SK-N-SH (cell line): ENCODE measurements at regions not wholly inside any gene's neighbourhood (a gene's known extent, or its start where the extent isn't known, plus 50 kb on each side); places are given as distances from the start of the nearest gene placed in this dataset.

Experiments
- CTCF ChIA-PET: fragments of 300-600, 350-600 bp; formaldehyde crosslinking; extraction: SDS; loops from one replicate; lab custom pipeline; 2021; lab: Yijun Ruan, JAX
- POLR2A ChIA-PET: fragments of 350-600 bp; sonication (Branson Sonifier 250); formaldehyde crosslinking; extraction: SDS; loops from one replicate; lab custom pipeline; 2020; ENCODE audit warnings: antibody characterized with exemption, inconsistent platforms; lab: Yijun Ruan, JAX
- DNase-seq: peaks from one replicate; pipeline ENCODE4 v3.0.0; 2012
- H2AFZ ChIP-seq: fragments of 200-600 bp; sonication (generic); 2 replicates; pipeline ENCODE4 v1.8.1; 2016; ENCODE audit warnings: antibody characterized with exemption, mild to moderate bottlenecking, low read depth
- H3F3A ChIP-seq: fragments of 200-600 bp; sonication (generic); replicated peaks from 2 replicates; pipeline ENCODE3; 2016; ENCODE audit warnings: antibody characterized with exemption, mild to moderate bottlenecking; ENCODE audit not compliant: insufficient read depth
- H3K27ac ChIP-seq, 2 experiments: fragments of 200-500 bp in 1 of 2; fragments of 200-600 bp in 1 of 2; sonication (Bioruptor generic) in 1 of 2; sonication (generic), shearing (Covaris generic) in 1 of 2; 2 replicates each; pipeline versions ENCODE4 v1.5.1 to v1.6.1; 2014 to 2016; ENCODE audit warnings: low read depth in 2 of 2, inconsistent platforms in 1 of 2, low read length in 1 of 2, mild to moderate bottlenecking in 1 of 2, mixed read lengths in 1 of 2
- H3K27me3 ChIP-seq: fragments of 200-600 bp; sonication (generic), shearing (Covaris generic); 2 replicates; pipeline ENCODE4 v1.6.1; 2016; ENCODE audit warnings: mixed run types; ENCODE audit not compliant: insufficient read depth
- H3K36me3 ChIP-seq, 2 experiments: fragments of 200-500 bp in 1 of 2; fragments of 200-600 bp in 1 of 2; sonication (Bioruptor generic) in 1 of 2; sonication (generic) in 1 of 2; replicated peaks in 1 of 2; 2 replicates each; pipeline versions ENCODE3 to v1.5.1; 2014 to 2016; ENCODE audit warnings: low read length in 1 of 2, mild to moderate bottlenecking in 1 of 2; ENCODE audit not compliant: insufficient read depth in 2 of 2, control insufficient read depth in 1 of 2
- H3K4me1 ChIP-seq, 2 experiments: fragments of 200-500 bp in 1 of 2; fragments of 200-600 bp in 1 of 2; sonication (Bioruptor generic) in 1 of 2; sonication (generic), shearing (Covaris generic) in 1 of 2; 2 replicates each; pipeline versions ENCODE4 v1.5.1 to v1.6.1; 2014 to 2016; ENCODE audit warnings: low read depth in 1 of 2, low read length in 1 of 2, mixed run types in 1 of 2; ENCODE audit not compliant: insufficient read depth in 2 of 2, control insufficient read depth in 1 of 2
- H3K4me2 ChIP-seq: fragments of 200-600 bp; sonication (generic), shearing (Covaris generic); 2 replicates; pipeline ENCODE4 v1.6.1; 2017; ENCODE audit warnings: mixed run types
- H3K4me3 ChIP-seq, 2 experiments: fragments of 200-500 bp in 1 of 2; fragments of 200-600 bp in 1 of 2; sonication (Bioruptor generic) in 1 of 2; sonication (generic), shearing (Covaris generic) in 1 of 2; 2 replicates each; pipeline versions ENCODE4 v1.5.1 to v1.8.1; 2014 to 2016; ENCODE audit warnings: low read depth in 2 of 2, inconsistent platforms in 1 of 2, low read length in 1 of 2, mild to moderate bottlenecking in 1 of 2, mixed read lengths in 1 of 2, moderate library complexity in 1 of 2
- H3K79me2 ChIP-seq: fragments of 200-600 bp; sonication (generic); 2 replicates; pipeline ENCODE4 v1.8.1; 2017; ENCODE audit warnings: mild to moderate bottlenecking; ENCODE audit not compliant: insufficient read depth
- H3K9ac ChIP-seq: fragments of 200-600 bp; sonication (generic); 2 replicates; pipeline ENCODE4 v1.6.1; 2017; ENCODE audit warnings: mixed run types
- H3K9me2 ChIP-seq: fragments of 200-600 bp; sonication (generic); 2 replicates; pipeline ENCODE4 v1.6.1; 2017; ENCODE audit warnings: mixed run types
- H3K9me3 ChIP-seq: fragments of 200-600 bp; sonication (generic); 2 replicates; pipeline ENCODE4 v1.6.1; 2017; ENCODE audit warnings: mixed run types, mild to moderate bottlenecking, moderate library complexity
- H4K20me1 ChIP-seq: fragments of 200-600 bp; sonication (generic); 2 replicates; pipeline ENCODE4 v1.6.1; 2017; ENCODE audit warnings: mild to moderate bottlenecking, mixed run types; ENCODE audit not compliant: insufficient read depth
- CTCF ChIP-seq: fragments of 200-600 bp; sonication (generic); IDR thresholded peaks from 2 replicates; pipeline ENCODE4 v1.6.1; 2017; ENCODE audit warnings: antibody characterized with exemption, mild to moderate bottlenecking, moderate library complexity
- FOXM1 ChIP-seq: IDR thresholded peaks from 2 replicates; pipeline ENCODE4 v1.4.0; 2012; ENCODE audit warnings: low read depth, mild to moderate bottlenecking
- GATA2 ChIP-seq: sonication (generic); formaldehyde crosslinking; IDR thresholded peaks from 2 replicates; pipeline ENCODE4 v1.5.0; 2020; ENCODE audit warnings: mild to moderate bottlenecking, missing genetic modification reagents
- JUND ChIP-seq: IDR thresholded peaks from 2 replicates; pipeline ENCODE4 v1.4.0; 2012
- MAX ChIP-seq: IDR thresholded peaks from 2 replicates; pipeline ENCODE4 v1.4.0; 2012; ENCODE audit warnings: low read depth
- MXI1 ChIP-seq: IDR thresholded peaks from 2 replicates; pipeline ENCODE4 v1.6.1; 2012; ENCODE audit warnings: mild to moderate bottlenecking, low read depth, low read length, improper control_type of control experiment
- NFIC ChIP-seq: IDR thresholded peaks from 2 replicates; pipeline ENCODE4 v1.4.0; 2012; ENCODE audit warnings: borderline replicate concordance
- POLR2AphosphoS5 ChIP-seq: IDR thresholded peaks from 2 replicates; pipeline ENCODE4 v1.6.1; 2012; ENCODE audit warnings: low read depth, low read length
- RAD21 ChIP-seq: IDR thresholded peaks from 2 replicates; pipeline ENCODE4 v1.6.1; 2012; ENCODE audit warnings: mild to moderate bottlenecking, low read length
- RCOR1 ChIP-seq: fragments of 150-350 bp; IDR thresholded peaks from 2 replicates; pipeline ENCODE4 v1.6.1; 2017; ENCODE audit warnings: antibody characterized with exemption, low read length
- RXRA ChIP-seq: IDR thresholded peaks from 2 replicates; pipeline ENCODE4 v1.4.0; 2012; ENCODE audit warnings: low read depth, mild to moderate bottlenecking, borderline replicate concordance
- SIN3A ChIP-seq: IDR thresholded peaks from 2 replicates; pipeline ENCODE4 v1.6.1; 2012; ENCODE audit warnings: low read depth, mild to moderate bottlenecking, low read length, moderate library complexity, borderline replicate concordance
- SMC3 ChIP-seq: IDR thresholded peaks from 2 replicates; pipeline ENCODE4 v1.6.1; 2012; ENCODE audit warnings: low read depth, low read length, improper control_type of control experiment
- TAF1 ChIP-seq: IDR thresholded peaks from 2 replicates; pipeline ENCODE4 v1.6.1; 2012; ENCODE audit warnings: low read depth, mild to moderate bottlenecking, low read length, moderate library complexity, borderline replicate concordance
- TCF12 ChIP-seq: IDR thresholded peaks from 2 replicates; pipeline ENCODE4 v1.4.0; 2012
- YY1 ChIP-seq: IDR thresholded peaks from 2 replicates; pipeline ENCODE4 v1.4.0; 2012; ENCODE audit warnings: low read depth, mild to moderate bottlenecking
- WGBS: methylation state at CpG from one replicate; pipeline ENCODE4 v1.1.6; 2017; ENCODE audit warnings: low lambda C conversion rate; 5-methylcytosine and 5-hydroxymethylcytosine counted together
- TF ChIP-seq, protein P1 (sequence below): IDR thresholded peaks from 2 replicates; pipeline ENCODE4 v1.4.0; 2012; ENCODE audit warnings: low read depth, borderline replicate concordance
- TF ChIP-seq, protein P2 (sequence below): IDR thresholded peaks from 2 replicates; pipeline ENCODE4; 2012

- H3K27ac ChIP-seq: no peak overlapping the region
- H3K27me3 ChIP-seq: no peaks in the 10 kb centered on the region
- no peaks in the 10 kb centered on the region for H3K9me3 ChIP-seq
- H3K9me2 ChIP-seq: no peaks in the 10 kb centered on the region
- no peak for TF ChIP-seq POLR2AphosphoS5
- no peak for TF ChIP-seq SIN3A
- TF ChIP-seq FOXM1: no peak
- peak; percentile 83 for TF ChIP-seq RAD21
- TF ChIP-seq SMC3: peak; percentile 67
- peak; percentile 89 for TF ChIP-seq CTCF
- TF ChIP-seq RXRA: no peak
- no peak for TF ChIP-seq RCOR1
- TF ChIP-seq, protein P1, sequence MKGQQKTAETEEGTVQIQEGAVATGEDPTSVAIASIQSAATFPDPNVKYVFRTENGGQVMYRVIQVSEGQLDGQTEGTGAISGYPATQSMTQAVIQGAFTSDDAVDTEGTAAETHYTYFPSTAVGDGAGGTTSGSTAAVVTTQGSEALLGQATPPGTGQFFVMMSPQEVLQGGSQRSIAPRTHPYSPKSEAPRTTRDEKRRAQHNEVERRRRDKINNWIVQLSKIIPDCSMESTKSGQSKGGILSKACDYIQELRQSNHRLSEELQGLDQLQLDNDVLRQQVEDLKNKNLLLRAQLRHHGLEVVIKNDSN: no peak
- no peak for TF ChIP-seq JUND
- TF ChIP-seq MXI1: no peak
- TF ChIP-seq GATA2 (CRISPR knock-in tag): no peak
- no peak for TF ChIP-seq MAX
- no peak for TF ChIP-seq YY1
- no peak for TF ChIP-seq TAF1
- H3F3A ChIP-seq: no peaks in the 10 kb centered on the region
- peak; percentile 28 for DNase-seq
- H3K79me2 ChIP-seq: no peaks in the 10 kb centered on the region
- no peaks in the 10 kb centered on the region for H4K20me1 ChIP-seq
- no peak overlapping the region for H3K9ac ChIP-seq
- H3K36me3 ChIP-seq: no peaks in the 10 kb centered on the region
- H2AFZ ChIP-seq: no peak overlapping the region
- 29% methylated on average over 4 of the region's 4 CpGs for WGBS
- ChIA-PET POLR2A (no interaction called here), CTCF (interaction anchor here (0.6 to 1.8 kb wide), 13 partner anchors 11 to 268 kb away, joined by 3 to 9 read pairs (median 4); no protein-coding TSS in a partner anchor)
- no peak overlapping the region; a peak in 1 of 4 replicates for H3K4me3 ChIP-seq
- H3K4me1 ChIP-seq: no peaks in the 10 kb centered on the region
- H3K4me2 ChIP-seq: no peak overlapping the region
Observed at GRCh38 chr2:162890690-162891311, 52.2 kb upstream of the KCNH7 start.

- Histone ChIP-seq H3F3A (no peaks in the 10 kb centered on the region), H4K20me1 (no peaks in the 10 kb centered on the region), H3K4me1 (no peaks in the 10 kb centered on the region; a peak in 1 of 4 replicates), H3K4me2 (no peak overlapping the region), H3K9me3 (no peaks in the 10 kb centered on the region), H3K9ac (no peak overlapping the region), H2AFZ (no peak overlapping the region), H3K79me2 (no peaks in the 10 kb centered on the region), H3K4me3 (no peak overlapping the region), H3K9me2 (no peaks in the 10 kb centered on the region), H3K27ac (no peak overlapping the region), H3K27me3 (no peaks in the 10 kb centered on the region), H3K36me3 (no peaks in the 10 kb centered on the region)
- 61% methylated on average over 3 of the region's 3 CpGs for WGBS
- no peak for TF ChIP-seq POLR2AphosphoS5
- TF ChIP-seq RXRA: no peak
- TF ChIP-seq TCF12: no peak
- TF ChIP-seq NFIC: no peak
- TF ChIP-seq, protein P1: no peak
- TF ChIP-seq, protein P2, sequence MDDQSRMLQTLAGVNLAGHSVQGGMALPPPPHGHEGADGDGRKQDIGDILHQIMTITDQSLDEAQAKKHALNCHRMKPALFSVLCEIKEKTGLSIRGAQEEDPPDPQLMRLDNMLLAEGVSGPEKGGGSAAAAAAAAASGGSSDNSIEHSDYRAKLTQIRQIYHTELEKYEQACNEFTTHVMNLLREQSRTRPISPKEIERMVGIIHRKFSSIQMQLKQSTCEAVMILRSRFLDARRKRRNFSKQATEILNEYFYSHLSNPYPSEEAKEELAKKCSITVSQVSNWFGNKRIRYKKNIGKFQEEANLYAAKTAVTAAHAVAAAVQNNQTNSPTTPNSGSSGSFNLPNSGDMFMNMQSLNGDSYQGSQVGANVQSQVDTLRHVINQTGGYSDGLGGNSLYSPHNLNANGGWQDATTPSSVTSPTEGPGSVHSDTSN: no peak
- CTCF ChIA-PET: interaction anchor here (1.0 to 1.8 kb wide), 4 partner anchors 234 to 246 kb away, joined by 3 to 4 read pairs (median 4); no protein-coding TSS in a partner anchor
- DNase-seq: no peak
- POLR2A ChIA-PET: no interaction called here
Observed at GRCh38 chr2:162888652-162889051, 50.1 kb upstream of the KCNH7 start.
